ENCODE measurements at regions not wholly inside any gene's neighbourhood (a gene's known extent, or its start where the extent isn't known, plus 50 kb on each side); places are given as distances from the start of the nearest gene placed in this dataset.

DNA sequence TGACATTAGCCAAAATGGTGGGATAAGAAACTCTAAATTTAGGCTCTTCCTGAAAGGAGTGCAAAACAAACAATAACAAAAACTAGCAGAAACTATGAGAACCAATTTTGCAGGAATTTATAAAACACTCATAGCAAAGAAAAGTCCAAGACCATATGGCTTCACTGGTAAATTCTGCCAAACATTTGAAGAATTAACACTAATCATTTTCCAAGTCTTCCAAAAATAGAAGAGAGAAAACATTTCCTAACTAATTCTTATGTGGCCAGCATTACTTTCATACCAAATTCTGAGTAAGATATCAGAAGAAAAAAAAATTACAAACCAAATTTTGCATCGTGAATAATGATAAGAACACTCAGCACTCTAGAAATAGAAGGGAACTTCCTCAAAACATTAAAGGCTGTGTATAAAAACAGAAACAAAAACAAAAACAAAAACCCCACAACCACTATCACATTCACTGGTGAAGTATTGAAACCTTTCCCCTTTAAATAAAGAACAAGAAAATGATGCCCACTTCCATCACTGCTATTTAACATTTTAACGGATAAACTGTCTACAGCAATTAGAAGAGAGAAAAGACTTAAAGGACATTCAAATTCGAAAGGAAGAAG, 524.3 kb upstream of the GALNTL6 start:
- TF ChIP-seq POLR2AphosphoS5 (IDR thresholded peaks at IDR 0.05; ENCODE audit: control insufficient read depth, insufficient read depth, low read depth, low read length) (no peak), E2F3 (CRISPR knock-in tag; IDR thresholded peaks at IDR 0.05) (no peak), SRSF3 (IDR thresholded peaks at IDR 0.05; ENCODE audit: insufficient read depth, low read length) (no peak), POLR2A (conservative IDR thresholded peaks at IDR 0.05) (no peak), BHLHE40 (IDR thresholded peaks at IDR 0.05; ENCODE audit: low read length) (no peak)
- TF ChIP-seq, protein P1, sequence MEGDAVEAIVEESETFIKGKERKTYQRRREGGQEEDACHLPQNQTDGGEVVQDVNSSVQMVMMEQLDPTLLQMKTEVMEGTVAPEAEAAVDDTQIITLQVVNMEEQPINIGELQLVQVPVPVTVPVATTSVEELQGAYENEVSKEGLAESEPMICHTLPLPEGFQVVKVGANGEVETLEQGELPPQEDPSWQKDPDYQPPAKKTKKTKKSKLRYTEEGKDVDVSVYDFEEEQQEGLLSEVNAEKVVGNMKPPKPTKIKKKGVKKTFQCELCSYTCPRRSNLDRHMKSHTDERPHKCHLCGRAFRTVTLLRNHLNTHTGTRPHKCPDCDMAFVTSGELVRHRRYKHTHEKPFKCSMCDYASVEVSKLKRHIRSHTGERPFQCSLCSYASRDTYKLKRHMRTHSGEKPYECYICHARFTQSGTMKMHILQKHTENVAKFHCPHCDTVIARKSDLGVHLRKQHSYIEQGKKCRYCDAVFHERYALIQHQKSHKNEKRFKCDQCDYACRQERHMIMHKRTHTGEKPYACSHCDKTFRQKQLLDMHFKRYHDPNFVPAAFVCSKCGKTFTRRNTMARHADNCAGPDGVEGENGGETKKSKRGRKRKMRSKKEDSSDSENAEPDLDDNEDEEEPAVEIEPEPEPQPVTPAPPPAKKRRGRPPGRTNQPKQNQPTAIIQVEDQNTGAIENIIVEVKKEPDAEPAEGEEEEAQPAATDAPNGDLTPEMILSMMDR (IDR thresholded peaks at IDR 0.05 in 2 of 3, conservative IDR thresholded peaks at IDR 0.05 in 1 of 3; ENCODE audit: insufficient read depth in 2 of 3, low read depth in 1 of 3, low read length in 3 of 3), result no peak
- TF ChIP-seq, protein P2, sequence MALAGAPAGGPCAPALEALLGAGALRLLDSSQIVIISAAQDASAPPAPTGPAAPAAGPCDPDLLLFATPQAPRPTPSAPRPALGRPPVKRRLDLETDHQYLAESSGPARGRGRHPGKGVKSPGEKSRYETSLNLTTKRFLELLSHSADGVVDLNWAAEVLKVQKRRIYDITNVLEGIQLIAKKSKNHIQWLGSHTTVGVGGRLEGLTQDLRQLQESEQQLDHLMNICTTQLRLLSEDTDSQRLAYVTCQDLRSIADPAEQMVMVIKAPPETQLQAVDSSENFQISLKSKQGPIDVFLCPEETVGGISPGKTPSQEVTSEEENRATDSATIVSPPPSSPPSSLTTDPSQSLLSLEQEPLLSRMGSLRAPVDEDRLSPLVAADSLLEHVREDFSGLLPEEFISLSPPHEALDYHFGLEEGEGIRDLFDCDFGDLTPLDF (CRISPR knock-in tag; IDR thresholded peaks at IDR 0.05), result no peak
- TF ChIP-seq, protein P3, sequence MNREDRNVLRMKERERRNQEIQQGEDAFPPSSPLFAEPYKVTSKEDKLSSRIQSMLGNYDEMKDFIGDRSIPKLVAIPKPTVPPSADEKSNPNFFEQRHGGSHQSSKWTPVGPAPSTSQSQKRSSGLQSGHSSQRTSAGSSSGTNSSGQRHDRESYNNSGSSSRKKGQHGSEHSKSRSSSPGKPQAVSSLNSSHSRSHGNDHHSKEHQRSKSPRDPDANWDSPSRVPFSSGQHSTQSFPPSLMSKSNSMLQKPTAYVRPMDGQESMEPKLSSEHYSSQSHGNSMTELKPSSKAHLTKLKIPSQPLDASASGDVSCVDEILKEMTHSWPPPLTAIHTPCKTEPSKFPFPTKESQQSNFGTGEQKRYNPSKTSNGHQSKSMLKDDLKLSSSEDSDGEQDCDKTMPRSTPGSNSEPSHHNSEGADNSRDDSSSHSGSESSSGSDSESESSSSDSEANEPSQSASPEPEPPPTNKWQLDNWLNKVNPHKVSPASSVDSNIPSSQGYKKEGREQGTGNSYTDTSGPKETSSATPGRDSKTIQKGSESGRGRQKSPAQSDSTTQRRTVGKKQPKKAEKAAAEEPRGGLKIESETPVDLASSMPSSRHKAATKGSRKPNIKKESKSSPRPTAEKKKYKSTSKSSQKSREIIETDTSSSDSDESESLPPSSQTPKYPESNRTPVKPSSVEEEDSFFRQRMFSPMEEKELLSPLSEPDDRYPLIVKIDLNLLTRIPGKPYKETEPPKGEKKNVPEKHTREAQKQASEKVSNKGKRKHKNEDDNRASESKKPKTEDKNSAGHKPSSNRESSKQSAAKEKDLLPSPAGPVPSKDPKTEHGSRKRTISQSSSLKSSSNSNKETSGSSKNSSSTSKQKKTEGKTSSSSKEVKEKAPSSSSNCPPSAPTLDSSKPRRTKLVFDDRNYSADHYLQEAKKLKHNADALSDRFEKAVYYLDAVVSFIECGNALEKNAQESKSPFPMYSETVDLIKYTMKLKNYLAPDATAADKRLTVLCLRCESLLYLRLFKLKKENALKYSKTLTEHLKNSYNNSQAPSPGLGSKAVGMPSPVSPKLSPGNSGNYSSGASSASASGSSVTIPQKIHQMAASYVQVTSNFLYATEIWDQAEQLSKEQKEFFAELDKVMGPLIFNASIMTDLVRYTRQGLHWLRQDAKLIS (CRISPR knock-in tag; IDR thresholded peaks at IDR 0.05), result no peak

All from K562 (cell line).